HepG2 (cell line): ENCODE measurements at regions not wholly inside any gene's neighbourhood (a gene's known extent, or its start where the extent isn't known, plus 50 kb on each side); places are given as distances from the start of the nearest gene placed in this dataset.

Source experiments
- HCFC1 ChIP-seq: fragments of 150-350 bp; IDR thresholded peaks from 2 replicates; pipeline ENCODE4 v1.6.1; 2014; ENCODE audit warnings: low read depth, low read length
- HNRNPL ChIP-seq: fragments of 200-400 bp; formaldehyde crosslinking; IDR thresholded peaks from 2 replicates; pipeline ENCODE4 v1.6.1; 2017; ENCODE audit warnings: mild to moderate bottlenecking, low read depth, low read length
- KLF12 ChIP-seq: sonication (generic); formaldehyde crosslinking; IDR thresholded peaks from 2 replicates; pipeline ENCODE4 v1.4.0; 2020; ENCODE audit warnings: missing genetic modification reagents, borderline replicate concordance
- MXD4 ChIP-seq: IDR thresholded peaks from 2 replicates; pipeline ENCODE4 v1.6.1; 2016; ENCODE audit warnings: mild to moderate bottlenecking, missing biosample characterization, missing genetic modification reagents
- TF ChIP-seq, protein P1 (sequence below): sonication (generic); formaldehyde crosslinking; IDR thresholded peaks from 2 replicates; pipeline ENCODE4 v1.5.0; 2020; ENCODE audit warnings: mild to moderate bottlenecking, missing genetic modification reagents, moderate library complexity
- TF ChIP-seq, protein P2 (sequence below), 2 experiments: sonication (generic) in 1 of 2; formaldehyde crosslinking in 1 of 2; IDR thresholded peaks; 2 replicates each; pipeline versions ENCODE4 v1.4.0 to v1.6.1; 2016 to 2020; ENCODE audit warnings: borderline replicate concordance in 1 of 2, low read depth in 1 of 2, mild to moderate bottlenecking in 1 of 2, missing genetic modification reagents in 1 of 2

DNA sequence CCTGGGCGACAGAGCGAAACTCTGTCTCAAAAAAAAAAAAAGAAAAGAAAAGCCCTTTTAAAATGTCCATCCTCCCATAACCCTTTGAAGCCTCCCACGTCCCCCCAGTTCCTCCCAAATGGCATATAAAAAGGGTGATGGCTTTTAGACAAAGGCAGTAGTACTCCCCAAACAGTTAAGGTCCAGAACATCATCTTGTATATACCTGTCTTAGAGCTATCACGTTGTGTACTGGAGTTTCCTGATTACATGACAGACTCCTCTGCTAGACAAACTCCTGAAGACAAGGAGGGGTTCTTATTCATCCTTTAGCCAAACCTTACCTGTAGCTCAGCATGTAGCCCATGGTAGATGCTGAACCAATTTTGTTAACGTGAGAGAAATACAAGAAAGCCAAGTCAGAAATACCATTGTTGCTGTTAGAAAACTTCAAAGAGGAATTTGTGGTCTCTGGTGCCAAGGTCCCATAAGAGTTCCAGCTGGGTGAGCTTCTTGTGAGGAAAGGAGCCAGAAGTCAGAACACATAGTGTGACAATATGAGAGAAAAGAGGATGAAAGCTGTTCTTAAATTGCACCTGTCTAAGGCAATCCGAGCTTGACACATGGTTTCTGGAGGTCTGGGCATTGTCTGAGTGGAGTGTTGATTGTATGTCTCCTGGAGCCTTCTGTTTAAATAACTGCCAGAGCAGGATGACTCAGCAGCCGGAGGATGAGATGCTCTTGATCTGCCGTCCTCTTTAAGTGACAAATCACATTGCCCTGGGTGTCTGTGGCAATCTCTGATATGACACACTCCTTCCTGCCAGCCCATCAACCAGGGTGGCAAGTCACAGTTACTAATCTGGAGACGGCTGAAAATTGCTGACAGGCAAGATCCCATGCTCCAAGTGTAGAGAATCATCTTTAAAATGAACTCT lies 69.1 kb downstream of the ARRDC3 start:
- TF ChIP-seq MXD4 (0 out of 2 replicates have a peak, but pooled peaks have one; percentile 23), KLF12 (no peak), HNRNPL (no peak), HCFC1 (no peak)
- TF ChIP-seq, protein P1, sequence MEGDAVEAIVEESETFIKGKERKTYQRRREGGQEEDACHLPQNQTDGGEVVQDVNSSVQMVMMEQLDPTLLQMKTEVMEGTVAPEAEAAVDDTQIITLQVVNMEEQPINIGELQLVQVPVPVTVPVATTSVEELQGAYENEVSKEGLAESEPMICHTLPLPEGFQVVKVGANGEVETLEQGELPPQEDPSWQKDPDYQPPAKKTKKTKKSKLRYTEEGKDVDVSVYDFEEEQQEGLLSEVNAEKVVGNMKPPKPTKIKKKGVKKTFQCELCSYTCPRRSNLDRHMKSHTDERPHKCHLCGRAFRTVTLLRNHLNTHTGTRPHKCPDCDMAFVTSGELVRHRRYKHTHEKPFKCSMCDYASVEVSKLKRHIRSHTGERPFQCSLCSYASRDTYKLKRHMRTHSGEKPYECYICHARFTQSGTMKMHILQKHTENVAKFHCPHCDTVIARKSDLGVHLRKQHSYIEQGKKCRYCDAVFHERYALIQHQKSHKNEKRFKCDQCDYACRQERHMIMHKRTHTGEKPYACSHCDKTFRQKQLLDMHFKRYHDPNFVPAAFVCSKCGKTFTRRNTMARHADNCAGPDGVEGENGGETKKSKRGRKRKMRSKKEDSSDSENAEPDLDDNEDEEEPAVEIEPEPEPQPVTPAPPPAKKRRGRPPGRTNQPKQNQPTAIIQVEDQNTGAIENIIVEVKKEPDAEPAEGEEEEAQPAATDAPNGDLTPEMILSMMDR = no peak
- TF ChIP-seq, protein P2, sequence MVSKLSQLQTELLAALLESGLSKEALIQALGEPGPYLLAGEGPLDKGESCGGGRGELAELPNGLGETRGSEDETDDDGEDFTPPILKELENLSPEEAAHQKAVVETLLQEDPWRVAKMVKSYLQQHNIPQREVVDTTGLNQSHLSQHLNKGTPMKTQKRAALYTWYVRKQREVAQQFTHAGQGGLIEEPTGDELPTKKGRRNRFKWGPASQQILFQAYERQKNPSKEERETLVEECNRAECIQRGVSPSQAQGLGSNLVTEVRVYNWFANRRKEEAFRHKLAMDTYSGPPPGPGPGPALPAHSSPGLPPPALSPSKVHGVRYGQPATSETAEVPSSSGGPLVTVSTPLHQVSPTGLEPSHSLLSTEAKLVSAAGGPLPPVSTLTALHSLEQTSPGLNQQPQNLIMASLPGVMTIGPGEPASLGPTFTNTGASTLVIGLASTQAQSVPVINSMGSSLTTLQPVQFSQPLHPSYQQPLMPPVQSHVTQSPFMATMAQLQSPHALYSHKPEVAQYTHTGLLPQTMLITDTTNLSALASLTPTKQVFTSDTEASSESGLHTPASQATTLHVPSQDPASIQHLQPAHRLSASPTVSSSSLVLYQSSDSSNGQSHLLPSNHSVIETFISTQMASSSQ (IDR thresholded peaks at IDR 0.05; ENCODE audit: low read depth) = no peak
- TF ChIP-seq, protein P2 (CRISPR knock-in tag; IDR thresholded peaks at IDR 0.05; ENCODE audit: borderline replicate concordance) = no peak
